ENCODE measurements at regions not wholly inside any gene's neighbourhood (a gene's known extent, or its start where the extent isn't known, plus 50 kb on each side); places are given as distances from the start of the nearest gene placed in this dataset.

DNA sequence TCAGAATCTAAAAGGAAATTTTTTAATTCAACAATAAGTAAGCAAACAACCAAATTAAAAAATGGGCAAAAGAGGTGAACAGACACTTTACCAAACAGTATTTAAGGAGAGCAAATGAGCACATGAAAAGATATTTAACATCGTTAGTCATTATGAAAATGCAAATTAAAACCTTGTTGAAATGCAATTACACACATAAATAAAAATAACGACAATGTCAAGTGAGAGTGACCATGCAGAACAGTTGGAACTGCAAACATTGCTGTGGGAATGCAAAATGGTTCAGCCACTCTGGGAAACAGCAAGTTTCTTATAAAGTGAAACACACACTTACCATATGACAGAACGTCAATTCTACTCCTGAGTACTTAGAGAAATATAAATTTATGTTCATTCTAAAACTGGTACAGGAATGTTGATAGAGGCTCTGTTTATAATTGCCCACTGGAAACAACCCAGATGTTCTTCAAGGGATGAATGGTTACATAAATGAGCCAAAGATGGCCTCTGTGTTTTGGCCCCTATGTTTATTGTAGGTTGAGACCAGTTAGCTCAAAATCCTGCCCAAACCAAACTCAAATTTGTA lies 678.1 kb downstream of the UQCRFS1 start:
- no peak for TF ChIP-seq POLR2A (IDR thresholded peaks at IDR 0.05)
- TF ChIP-seq, protein P1, sequence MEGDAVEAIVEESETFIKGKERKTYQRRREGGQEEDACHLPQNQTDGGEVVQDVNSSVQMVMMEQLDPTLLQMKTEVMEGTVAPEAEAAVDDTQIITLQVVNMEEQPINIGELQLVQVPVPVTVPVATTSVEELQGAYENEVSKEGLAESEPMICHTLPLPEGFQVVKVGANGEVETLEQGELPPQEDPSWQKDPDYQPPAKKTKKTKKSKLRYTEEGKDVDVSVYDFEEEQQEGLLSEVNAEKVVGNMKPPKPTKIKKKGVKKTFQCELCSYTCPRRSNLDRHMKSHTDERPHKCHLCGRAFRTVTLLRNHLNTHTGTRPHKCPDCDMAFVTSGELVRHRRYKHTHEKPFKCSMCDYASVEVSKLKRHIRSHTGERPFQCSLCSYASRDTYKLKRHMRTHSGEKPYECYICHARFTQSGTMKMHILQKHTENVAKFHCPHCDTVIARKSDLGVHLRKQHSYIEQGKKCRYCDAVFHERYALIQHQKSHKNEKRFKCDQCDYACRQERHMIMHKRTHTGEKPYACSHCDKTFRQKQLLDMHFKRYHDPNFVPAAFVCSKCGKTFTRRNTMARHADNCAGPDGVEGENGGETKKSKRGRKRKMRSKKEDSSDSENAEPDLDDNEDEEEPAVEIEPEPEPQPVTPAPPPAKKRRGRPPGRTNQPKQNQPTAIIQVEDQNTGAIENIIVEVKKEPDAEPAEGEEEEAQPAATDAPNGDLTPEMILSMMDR (IDR thresholded peaks at IDR 0.05), result no peak

Measured in heart left ventricle (tissue), 13 donors.